Muscle of back (tissue), 3 donors: ENCODE measurements at regions not wholly inside any gene's neighbourhood (a gene's known extent, or its start where the extent isn't known, plus 50 kb on each side); places are given as distances from the start of the nearest gene placed in this dataset.

ENCODE experiments used
- DNase-seq, 3 donors: peaks; one replicate each; pipeline versions ENCODE4 v3.0.0 to v3.0.0-alpha.2; 2013

DNA sequence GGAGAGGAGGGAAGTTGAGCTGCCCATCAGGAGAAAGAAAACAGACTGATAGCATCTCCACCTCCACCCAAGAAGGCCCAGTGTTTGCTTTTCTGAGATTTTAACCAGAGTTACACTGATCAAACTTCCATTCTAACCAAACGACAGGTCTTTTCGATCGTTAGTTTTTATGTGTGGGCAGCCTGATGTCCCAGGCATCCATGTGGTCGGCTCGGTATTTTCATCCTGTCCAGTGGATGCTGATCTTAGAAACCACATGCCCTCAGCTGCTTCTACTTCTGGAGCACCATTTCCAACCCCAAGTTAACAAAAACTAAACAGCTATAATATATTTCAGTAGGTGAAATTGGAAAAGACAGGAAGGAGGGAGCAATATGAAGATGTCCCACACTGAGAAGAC, 536.8 kb upstream of the JAG1 start:
- no peak for DNase-seq

DNA sequence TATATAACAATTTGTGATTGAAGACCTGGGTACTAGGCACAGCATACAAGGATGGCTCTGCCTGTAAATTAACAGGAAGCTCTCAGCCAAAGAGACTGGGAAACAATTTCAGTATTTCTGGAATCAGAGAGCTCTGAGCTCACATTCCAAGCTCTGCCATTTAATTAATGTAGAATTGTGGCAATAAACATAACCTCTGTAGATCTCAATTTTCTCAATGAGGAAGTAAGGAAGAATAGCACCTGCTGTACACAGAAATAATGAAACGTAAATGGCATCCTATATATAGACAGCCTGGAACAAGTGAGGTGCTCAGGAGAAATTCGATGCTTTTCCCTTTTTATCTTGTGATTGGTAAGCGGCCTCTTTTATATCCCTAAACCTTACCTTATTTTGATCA, 538.5 kb upstream of the JAG1 start:
- DNase-seq = no peak

DNA sequence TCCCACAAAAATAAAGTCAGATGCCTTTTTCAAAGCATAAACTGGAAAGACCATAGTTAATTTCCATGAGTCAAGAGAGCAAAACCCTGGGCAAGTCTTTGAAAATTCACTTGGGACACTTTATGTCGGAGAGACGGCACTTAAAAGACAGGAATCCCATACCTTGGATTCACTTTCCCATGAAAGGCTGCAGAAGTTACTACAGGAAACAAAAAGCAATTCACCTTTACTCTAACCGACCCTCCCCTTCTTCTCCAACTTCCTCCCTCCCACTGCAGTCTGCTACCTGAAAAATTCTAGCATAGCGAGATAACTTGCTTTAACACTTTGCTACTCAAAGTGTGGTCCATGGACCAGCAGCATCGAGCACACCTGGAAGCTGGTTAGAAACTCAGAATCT, 539.1 kb upstream of the JAG1 start:
- DNase-seq = no peak

DNA sequence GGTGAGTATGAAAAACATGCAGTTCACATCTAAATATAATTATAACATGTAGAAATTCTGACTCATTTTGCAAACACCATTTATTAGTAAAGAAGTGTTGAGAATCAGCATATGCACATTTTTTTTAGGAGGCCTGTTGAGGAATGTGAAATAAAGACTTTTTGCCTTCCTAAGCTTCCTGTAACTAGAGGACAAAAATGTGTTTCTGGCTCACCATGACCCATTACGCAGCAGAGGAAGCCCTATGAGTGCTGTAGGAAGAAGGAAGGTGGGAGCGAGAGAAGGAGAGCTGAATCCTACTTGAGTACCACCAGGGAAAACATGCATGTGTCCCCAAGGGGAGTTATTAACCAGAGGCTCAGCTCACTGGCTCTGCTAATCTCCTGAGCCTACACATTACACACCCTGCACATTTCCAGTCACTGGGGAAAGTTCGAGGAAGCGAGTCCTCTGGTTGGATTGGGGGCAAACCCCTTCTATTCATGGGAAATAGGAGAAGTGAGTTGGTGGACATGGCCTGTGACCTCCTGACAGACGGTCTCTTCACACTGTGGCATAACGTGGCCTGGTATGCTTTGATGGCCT, 540.5 kb upstream of the JAG1 start:
- no peak for DNase-seq

DNA sequence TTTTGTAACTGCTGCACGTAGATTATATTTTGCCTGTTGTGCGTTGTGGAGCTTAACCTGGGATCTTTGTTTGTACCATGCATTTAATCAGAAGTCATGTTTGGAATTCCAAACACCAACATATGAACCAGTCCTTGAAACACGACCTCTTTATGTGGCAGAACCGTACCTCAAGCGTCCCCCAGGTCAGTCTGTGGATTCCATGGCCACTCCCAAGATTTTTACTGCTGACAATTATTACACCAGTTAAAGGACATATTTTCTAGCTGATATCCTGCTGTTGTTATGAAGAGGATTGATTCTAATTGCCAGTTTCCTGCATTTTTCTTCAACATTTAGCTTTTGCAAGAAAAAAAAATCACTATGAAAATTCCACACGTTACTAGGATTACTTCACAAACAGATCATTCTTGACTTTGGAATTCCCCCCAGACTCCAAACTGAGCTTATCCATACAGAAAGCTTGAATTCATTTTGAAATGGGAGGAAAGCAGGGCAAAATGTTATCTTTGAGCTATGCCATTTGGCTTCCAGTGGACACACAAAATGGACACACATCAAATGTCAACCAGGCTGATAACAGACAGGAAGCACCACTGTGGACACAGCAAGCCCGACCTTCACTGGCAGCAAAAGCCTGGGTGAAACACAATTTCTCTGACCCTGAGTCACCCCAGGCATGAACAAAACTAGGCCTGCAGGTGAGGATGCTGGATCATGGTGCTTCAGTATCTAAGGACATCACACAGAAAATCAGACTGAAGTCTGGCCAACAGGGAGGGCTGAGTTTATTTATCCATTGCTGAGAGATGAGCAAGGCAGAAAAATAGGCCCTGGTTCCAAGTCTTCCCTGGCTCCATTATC, 542.9 kb upstream of the JAG1 start:
- DNase-seq = peak in 2 of 3 donors; percentile 57 to 61

DNA sequence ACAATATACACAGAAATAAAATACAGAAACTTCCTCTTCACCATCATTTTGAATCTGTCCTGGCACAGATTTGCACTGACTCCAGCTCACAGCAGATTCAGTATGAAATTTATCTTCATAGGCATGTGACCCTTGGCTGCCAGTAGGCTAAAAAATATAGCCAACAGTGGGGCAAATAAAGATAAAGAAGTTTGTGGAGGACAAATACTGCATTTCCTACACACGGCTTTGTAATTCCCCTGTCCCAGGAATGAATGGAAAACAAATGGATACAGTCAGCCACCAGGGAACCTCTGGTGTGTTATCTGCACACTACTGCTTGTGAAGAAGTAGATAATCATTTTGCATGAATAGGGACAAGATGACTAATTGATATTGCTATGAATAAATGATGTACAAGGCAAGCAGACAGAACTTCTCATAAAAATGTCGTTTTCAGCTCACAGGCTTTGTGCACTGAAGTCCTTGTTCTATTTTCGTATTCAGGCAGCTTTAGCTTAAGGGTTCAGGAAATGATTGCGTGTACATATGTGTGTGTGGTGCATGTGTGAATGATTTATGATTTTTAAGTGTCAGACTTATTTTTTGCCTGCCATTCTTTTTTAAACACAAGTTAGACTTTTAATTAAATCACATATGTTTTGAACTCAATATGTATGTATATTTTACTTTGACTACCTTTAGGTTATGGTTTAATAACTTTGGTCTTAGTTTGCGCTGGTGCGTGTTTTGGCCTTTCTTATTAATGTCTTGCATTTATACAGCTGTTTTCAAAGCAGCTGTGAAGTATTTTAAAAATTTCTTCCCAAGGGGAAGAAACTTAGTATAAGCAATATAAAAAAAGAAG, 543.8 kb upstream of the JAG1 start:
- DNase-seq = peak in 1 of 3 donors; percentile 69

DNA sequence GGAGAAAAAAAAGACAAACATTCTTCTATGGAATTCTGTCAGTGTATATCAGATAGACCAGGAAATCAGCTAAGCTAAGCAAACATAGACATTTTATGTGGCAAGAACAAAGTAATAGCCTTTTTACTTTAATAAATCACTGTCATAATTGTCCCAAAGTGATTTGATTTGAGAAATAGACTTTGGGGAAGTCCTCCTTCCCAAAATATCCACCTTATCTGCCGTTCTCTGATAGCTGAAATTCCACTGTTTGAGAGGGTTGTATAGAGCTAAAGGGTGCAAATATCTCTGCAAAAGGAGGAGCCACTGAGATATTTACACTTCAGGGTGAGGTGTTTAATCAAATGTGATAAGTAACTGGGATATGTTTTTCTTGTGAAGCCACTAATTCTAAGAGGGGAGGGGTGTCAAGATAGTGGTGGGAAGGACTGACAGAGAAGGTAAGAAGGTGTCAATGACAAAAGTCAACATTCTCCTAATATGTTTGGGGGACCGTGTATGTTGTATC, 544.4 kb upstream of the JAG1 start:
- DNase-seq = no peak

DNA sequence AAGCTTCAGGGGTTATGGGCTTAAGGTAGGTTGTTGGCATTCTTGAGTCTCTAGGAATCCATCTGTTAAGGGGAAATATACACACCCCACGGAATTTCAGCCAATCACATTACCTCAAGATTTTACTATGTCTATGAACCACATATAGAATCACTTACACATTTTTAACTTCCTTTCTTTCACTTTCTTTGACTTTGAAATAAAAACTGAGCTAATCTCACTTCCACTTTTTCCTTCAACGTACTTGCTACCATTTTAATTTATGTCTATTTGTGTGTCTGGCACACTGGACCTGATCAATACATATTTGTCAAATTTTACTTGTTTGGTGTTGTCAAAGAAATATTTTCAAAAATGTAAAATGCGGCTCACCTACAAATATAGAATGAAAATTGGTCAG, 545.4 kb upstream of the JAG1 start:
- DNase-seq = no peak

DNA sequence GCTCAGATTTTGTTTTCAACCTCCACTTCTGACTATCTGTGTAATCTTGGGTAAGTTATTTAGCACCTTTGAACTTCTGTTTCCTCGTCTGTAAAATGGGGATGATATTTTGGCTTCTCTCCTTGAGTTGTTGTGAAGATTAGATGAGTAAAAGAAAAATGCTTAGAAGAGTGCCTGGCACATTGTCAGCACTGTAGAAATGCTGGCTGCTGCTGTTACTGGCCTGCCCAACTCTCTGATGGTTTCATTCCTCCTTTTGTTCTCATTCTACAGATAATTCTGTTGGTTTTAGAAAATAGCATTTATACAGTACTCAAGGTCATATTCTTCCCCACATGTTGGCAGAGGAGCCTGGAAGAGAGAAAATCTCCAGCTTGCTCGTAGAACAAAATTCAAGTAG, 547.2 kb upstream of the JAG1 start:
- DNase-seq = no peak

DNA sequence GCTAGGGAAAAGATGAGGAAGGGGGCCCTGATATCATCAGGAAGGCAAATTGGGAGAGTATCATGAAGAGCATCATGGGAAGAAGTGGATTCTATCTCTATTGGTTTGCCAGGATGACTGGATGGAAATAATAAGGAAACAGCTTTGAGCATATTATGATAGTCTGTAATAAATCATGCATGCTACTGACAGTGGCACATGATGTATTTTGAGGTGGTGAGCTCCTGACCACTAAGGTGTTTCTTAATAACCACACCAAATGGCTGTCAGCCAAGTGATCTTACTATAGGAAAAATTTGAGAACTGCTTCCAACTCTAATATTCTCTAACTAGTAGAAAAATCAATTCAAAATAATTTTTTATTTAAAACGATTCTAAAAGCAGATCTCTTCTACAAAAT, 548.4 kb upstream of the JAG1 start:
- DNase-seq = no peak

DNA sequence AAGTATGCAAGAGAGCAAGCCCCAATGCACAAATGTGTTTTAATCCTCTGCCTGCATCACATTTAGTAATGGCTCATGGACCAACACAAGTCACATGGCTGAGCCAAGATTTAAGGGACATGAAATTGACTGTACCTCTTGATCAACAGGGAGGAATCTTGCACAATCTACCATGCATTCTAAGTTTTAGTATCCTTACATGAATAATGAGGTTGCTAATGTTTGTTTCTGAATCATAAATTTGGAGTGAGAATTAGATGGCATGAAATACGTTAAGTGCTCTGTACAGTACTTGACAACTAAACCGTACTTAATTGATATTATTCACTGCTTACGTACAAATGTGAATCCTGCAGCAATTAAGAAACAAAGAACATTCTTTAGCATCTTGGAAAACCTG, 553.8 kb upstream of the JAG1 start:
- DNase-seq = no peak

DNA sequence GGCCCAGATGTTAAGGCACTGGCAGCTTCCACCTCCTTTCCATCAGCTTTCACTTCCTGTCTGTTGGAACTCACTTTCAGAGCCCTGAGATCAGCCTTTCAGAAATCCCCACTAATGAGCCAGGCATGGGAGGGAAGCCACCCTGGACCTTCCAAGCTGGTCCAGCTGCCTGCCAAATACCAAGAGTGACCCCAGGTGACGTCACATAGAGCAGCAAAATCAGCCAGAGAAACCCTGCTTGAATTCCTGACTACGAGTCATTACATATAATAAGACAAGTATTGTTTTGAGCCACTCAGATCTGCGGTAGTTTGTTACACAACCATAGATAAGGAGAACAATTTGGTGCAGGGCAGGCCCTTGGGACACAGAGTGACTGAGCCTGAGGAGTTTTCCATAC, 556.0 kb upstream of the JAG1 start:
- DNase-seq = peak in 1 of 3 donors; percentile 86

DNA sequence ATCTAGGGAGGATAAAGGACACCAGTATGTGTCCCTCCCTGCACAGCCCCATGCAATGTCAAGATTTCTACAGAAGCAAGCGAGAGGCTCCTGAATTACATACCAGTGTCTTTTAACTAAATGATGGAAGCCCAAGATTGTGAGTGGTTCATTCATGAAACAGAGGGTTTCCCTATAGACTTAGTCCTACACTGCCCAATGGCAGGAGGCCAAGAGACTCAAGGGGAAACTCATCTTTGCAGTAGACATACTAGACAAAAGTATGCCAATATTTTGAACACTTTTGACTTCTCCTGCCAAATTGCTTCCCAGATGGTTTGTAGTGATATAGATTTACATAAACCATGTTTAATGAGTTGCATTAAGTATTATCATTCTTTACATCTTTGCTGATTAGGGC, 557.2 kb upstream of the JAG1 start:
- DNase-seq = peak in 1 of 3 donors; percentile 54

DNA sequence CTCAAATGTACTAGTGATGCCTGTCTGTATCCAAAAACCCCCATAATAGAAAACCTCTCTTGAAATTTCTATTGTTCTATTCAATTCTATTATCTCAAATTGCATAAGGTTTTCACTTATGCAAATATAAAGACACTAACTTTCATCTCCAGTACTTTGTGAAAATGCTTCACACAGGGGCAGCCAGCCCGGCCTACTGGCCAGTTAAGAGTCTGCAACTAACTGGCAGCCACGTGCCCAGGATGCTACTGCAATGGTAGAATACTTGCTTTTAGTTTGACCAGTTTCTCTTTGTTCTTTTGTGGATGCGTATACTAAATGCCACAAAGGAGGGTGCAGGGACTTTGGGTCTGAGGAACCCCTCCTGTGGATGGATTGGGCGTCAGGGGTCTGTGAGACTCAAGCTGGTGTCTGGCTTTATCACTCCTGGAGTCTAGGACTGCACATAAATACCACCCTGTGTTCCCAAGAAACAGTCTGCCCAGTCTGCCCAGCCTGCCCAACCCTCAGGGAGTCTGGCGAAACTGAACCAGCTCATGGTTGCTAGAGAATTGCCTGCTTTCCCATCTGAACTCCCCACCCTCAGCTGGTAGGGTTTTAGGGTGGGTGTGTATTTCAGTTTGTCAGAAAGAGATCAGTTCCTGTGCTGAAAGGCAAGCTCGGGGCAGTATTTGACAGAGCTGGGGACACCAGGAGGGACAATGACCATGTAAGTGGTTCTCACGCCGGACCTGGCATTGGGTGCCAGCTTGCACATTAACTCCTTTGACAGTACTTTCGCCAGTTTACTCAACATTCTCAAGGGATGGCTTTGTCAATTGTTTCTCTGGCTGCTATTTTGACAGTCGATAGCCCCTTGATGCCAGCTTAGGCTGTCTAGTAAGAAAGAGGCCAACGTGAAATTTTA, 558.2 kb upstream of the JAG1 start:
- no peak for DNase-seq

DNA sequence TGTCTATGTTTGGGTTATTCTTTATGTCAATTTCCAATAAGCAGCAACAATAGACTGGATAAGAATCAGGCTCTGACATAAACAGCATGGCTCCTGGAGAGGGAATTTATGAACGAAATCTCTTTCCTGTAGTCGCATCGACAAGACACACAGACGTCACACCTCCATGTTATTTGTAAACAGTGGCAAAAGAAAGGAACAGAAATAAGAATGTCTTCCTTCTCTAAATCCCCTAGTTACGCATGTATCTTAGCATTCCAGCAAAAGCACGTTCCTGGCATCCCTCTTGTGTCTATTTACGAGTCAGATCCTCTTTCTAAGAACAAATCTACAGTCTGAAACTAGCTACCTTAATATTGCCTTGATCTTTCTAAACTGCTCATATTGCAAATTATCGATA, 559.1 kb upstream of the JAG1 start:
- no peak for DNase-seq

DNA sequence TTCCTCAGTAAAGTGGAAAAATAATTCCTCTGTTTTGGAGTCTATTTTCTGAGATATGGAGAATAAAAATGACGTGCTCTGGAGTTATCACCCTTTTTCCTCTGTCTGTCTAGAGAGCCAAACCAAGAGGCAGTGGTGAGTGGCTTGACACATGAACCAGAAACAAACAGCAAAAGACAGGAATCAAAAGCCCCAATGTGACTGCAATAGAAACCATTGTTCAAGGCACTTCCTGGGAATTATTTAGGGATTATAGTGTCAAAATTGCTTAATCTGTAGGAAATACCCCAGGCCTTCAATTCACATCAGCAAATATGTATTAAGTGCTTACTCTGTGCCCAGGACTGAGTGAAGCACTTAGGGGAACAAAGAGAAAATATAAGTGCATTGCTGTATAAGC, 560.4 kb upstream of the JAG1 start:
- no peak for DNase-seq

DNA sequence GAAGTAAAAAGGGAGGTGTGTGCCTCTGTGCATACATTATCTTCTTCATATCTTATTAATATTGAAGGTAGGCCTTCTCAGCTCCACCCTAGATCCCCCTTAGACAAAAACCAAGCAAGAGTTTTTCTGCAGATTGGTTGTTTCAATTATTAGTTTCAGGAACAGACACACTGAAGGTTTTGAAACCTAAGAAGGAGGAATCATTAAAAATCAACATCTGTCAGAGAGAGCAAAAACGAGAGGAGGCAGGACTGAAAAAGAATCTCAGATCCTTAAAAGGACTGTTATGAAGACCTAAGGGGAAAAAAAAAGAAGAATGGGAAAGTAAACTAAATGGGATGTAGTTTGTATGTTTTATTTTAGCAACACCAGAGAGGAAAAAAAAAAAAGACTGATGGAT, 560.8 kb upstream of the JAG1 start:
- DNase-seq = no peak

DNA sequence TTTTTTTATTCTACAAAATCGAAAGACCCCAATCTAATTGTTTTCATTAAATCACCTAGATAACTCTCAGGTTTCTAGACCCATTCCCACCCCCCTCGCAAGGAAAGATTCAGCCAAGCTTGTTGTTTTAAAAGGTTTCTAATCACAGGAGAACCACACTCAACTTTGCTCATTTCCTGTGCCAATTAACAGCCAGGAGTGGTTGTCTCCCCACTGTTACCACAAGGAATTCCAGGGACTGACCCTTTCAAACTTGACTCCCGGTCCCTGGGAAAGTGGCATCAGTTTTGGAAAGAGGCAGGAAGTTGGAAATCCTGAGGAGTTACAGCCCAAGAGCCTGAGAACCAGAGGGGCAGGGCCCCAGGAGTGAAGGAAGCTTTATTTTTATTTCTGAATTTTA, 561.3 kb upstream of the JAG1 start:
- peak in 1 of 3 donors; percentile 47 for DNase-seq

DNA sequence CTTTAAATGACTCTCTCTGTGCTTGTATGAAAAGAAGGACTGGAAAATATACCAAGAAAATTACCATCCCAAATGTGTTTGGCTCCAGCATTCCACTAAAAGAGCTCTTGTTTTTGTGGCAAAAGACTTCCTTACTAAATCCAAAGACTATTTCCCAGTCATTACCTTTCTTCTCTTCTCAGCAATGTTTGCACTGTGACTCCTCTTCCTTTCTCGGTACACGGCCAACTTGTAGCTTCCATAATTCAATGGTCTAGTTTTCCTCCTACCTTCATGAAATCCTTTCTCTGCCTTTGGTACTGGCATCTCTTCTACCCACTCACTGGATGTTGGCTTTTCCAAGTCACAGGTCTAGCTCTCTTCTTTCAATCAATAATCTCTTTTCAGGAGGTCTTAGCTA, 568.5 kb upstream of the JAG1 start:
- no peak for DNase-seq

DNA sequence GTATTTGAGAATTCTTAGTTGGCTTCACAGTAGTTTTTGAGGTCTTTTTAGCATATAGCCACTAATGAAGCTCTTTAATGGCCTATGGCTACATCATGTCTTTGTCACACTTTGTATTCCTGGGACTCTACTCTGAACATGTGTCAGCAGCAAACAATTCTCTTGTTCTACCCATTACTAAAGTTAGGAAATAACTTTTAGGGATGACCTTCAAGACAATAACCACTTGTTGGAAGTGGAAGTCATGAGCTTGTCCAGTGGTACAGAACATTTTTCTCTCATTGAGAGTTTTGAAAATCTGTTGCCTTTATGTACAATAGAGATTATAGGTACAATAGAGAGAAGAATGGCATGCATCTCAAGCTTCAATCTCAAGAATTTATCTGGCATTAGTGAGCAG, 571.6 kb upstream of the JAG1 start:
- DNase-seq = no peak

DNA sequence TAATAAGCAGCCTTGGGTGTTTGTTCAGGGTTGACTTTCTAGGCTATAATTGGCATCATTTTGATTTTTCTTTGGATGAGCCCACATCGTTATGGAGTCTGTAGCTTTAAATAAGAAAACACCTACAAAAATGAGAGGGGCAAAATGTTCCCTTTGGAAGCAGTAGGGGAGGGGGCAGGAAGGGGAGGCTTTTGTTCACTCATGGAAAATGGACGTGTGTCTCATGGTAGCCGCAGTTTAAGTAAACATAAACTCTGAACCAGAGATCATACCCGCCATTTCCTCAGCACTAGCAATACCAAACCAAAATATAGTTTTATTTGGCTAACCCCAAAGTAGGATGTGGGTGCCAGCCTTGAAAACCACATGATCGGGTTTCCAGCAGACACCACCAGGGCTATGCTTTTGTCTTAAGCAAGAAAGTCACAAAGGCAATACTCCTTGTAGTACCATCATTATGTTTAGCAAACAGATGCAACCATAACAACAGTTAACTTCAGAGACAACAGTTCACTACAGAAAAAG, 572.5 kb upstream of the JAG1 start:
- no peak for DNase-seq
